Spleen (tissue), 11 donors: ENCODE measurements at regions not wholly inside any gene's neighbourhood (a gene's known extent, or its start where the extent isn't known, plus 50 kb on each side); places are given as distances from the start of the nearest gene placed in this dataset.

Source experiments
- DNase-seq: peaks from one replicate; pipeline ENCODE4 v3.0.0-alpha.2; 2020
- H3K27ac ChIP-seq, 8 donors: fragments of 200-600 bp; sonication (generic) in 7 of 8; 1 replicate in 4 of 8; 2 replicates in 4 of 8; pipeline versions ENCODE4 v1.5.0 to v1.8.0; 2016 to 2021; ENCODE audit warnings: inconsistent platforms in 4 of 8, mild to moderate bottlenecking in 4 of 8, moderate library complexity in 1 of 8
- H3K27me3 ChIP-seq, 7 donors: fragments of 200-600 bp; sonication (generic) in 6 of 7; replicated peaks in 1 of 7; 1 replicate in 4 of 7; 2 replicates in 3 of 7; pipeline versions ENCODE4 v1.5.0 to v1.8.0; 2016 to 2021; ENCODE audit warnings: inconsistent platforms in 3 of 7, mild to moderate bottlenecking in 1 of 7
- H3K36me3 ChIP-seq, 6 donors: fragments of 200-600 bp; sonication (generic) in 5 of 6; 1 replicate in 4 of 6; 2 replicates in 2 of 6; pipeline versions ENCODE4 v1.5.0 to v1.8.0; 2016 to 2021; ENCODE audit warnings: inconsistent platforms in 2 of 6
- H3K4me1 ChIP-seq, 6 donors: fragments of 200-600 bp; sonication (generic) in 5 of 6; 1 replicate in 3 of 6; 2 replicates in 3 of 6; pipeline versions ENCODE4 v1.5.0 to v1.8.0; 2016 to 2021; ENCODE audit warnings: inconsistent platforms in 3 of 6
- H3K4me3 ChIP-seq, 8 donors: fragments of 200-600 bp; sonication (generic) in 7 of 8; 1 replicate in 4 of 8; 2 replicates in 4 of 8; pipeline versions ENCODE4 v1.5.0 to v1.8.0; 2016 to 2021; ENCODE audit warnings: inconsistent platforms in 4 of 8, mild to moderate bottlenecking in 4 of 8, moderate library complexity in 2 of 8
- H3K9me3 ChIP-seq, 8 donors: fragments of 200-600 bp; sonication (generic) in 7 of 8; 1 replicate in 4 of 8; 2 replicates in 4 of 8; pipeline versions ENCODE4 v1.5.0 to v1.8.0; 2016 to 2021; ENCODE audit warnings: inconsistent platforms in 4 of 8
- CTCF ChIP-seq, 11 experiments: fragments of 200-600 bp in 7 of 11; fragments of 450-650 bp in 4 of 11; sonication (generic) in 4 of 11; IDR thresholded peaks in 8 of 11; conservative IDR thresholded peaks in 3 of 11; 1 replicate in 7 of 11; 2 replicates in 4 of 11; pipeline versions ENCODE4 v1.4.0 to v1.8.0; 2016 to 2021; ENCODE audit warnings: antibody characterized with exemption in 11 of 11, inconsistent platforms in 4 of 11, mild to moderate bottlenecking in 1 of 11
- POLR2A ChIP-seq, 3 donors: fragments of 450-650 bp; IDR thresholded peaks; one replicate each; pipeline ENCODE4 v1.5.1; 2017; ENCODE audit warnings: antibody characterized with exemption in 3 of 3, mild to moderate bottlenecking in 1 of 3
- POLR2AphosphoS5 ChIP-seq, 3 donors: sonication (generic); formaldehyde crosslinking; IDR thresholded peaks; one replicate each; pipeline ENCODE4 v1.5.1; 2017; ENCODE audit warnings: antibody characterized with exemption in 3 of 3
- WGBS, 5 donors: extraction: QIAGEN DNeasy Blood & Tissue Kit in 3 of 5; methylation state at CpG; one replicate each; pipeline versions ENCODE4 v1.1.5 to v1.1.7; 2013 to 2018; 5-methylcytosine and 5-hydroxymethylcytosine counted together
- intact Hi-C: fragments of 100-400 bp; cut with DNase I; formaldehyde crosslinking; loops from one replicate; pipeline ENCODE4 v1.15.0; 2023; ENCODE audit warnings: low total_unique reads
- donor health status: healthy with polysubstance abuse.
- donor health status: DM: no; HTN: no; CAD: no; lungs with moderate emphysema.
- donor health status: DM: no; HTN: no; CAD: no.
- donor health status: Bipolar disorder and iron deficiency.
- donor health status: healthy.
- donor health status: DM: no; HTN: no; CAD: no.
- donor health status: DM: yes; HTN: yes; CAD: no.

- TF ChIP-seq POLR2A (IDR thresholded peaks at IDR 0.05) (no peak), CTCF (IDR thresholded peaks at IDR 0.05 in 8 of 11, conservative IDR thresholded peaks at IDR 0.05 in 3 of 11) (no peak), POLR2AphosphoS5 (IDR thresholded peaks at IDR 0.05) (no peak)
- no peaks in the 10 kb centered on the region for H3K36me3 ChIP-seq
- intact Hi-C loops = no loop called here
- no peaks in the 10 kb centered on the region for H3K4me1 ChIP-seq
- H3K9me3 ChIP-seq = no peaks in the 10 kb centered on the region
- H3K27ac ChIP-seq = no peak overlapping the region
- H3K27me3 ChIP-seq = no peaks in the 10 kb centered on the region
- H3K4me3 ChIP-seq = no peak overlapping the region
- DNase-seq = no peak
Measured at GRCh38 chr11:90542092-90542491, 319.2 kb upstream of the CHORDC1 start.

- Histone ChIP-seq H3K27me3 (no peaks in the 10 kb centered on the region), H3K27ac (no peak overlapping the region), H3K4me3 (no peak overlapping the region), H3K4me1 (no peaks in the 10 kb centered on the region), H3K36me3 (no peaks in the 10 kb centered on the region), H3K9me3 (no peaks in the 10 kb centered on the region)
- WGBS, 5 donors = 52 to 73% (median 63%) methylated on average over 3 of the region's 3 CpGs
- no peak for DNase-seq
- intact Hi-C loops = no loop called here
- TF ChIP-seq POLR2A (IDR thresholded peaks at IDR 0.05) (no peak), CTCF (IDR thresholded peaks at IDR 0.05 in 8 of 11, conservative IDR thresholded peaks at IDR 0.05 in 3 of 11) (no peak), POLR2AphosphoS5 (IDR thresholded peaks at IDR 0.05) (no peak)
Measured at GRCh38 chr11:90536301-90536700, 313.5 kb upstream of the CHORDC1 start.

GRCh38 chr11:90532125-90532524, 309.3 kb upstream of the CHORDC1 start:
- no peaks in the 10 kb centered on the region for H3K27me3 ChIP-seq
- intact Hi-C loops = no loop called here
- no peaks in the 10 kb centered on the region for H3K4me1 ChIP-seq
- no peak overlapping the region for H3K27ac ChIP-seq
- H3K36me3 ChIP-seq = no peaks in the 10 kb centered on the region
- TF ChIP-seq POLR2AphosphoS5 (IDR thresholded peaks at IDR 0.05) (no peak), CTCF (IDR thresholded peaks at IDR 0.05 in 8 of 11, conservative IDR thresholded peaks at IDR 0.05 in 3 of 11) (no peak), POLR2A (IDR thresholded peaks at IDR 0.05) (no peak)
- no peaks in the 10 kb centered on the region for H3K9me3 ChIP-seq
- DNase-seq = no peak
- no peak overlapping the region for H3K4me3 ChIP-seq

DNA sequence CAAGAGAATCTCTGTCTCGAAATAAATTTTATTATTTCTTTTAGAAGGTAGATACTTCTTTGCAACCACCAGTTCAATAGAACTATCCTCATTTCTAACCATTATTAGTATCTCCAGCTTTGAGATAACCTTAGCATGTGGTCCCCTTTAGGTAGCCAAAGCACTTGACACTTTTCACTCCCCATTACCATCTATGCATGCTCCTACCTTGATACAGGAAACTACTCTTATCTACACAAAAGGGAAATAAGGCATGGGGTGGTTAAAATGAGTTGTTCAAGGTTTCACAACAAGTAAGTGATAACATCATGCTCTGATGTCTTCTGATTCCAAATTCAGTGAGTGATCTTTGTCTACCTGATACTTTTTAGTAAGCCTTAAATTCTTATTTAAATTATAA, 308.2 kb upstream of the CHORDC1 start:
- no peaks in the 10 kb centered on the region for H3K9me3 ChIP-seq
- intact Hi-C loops = no loop called here
- no peak overlapping the region for H3K4me3 ChIP-seq
- no peaks in the 10 kb centered on the region for H3K36me3 ChIP-seq
- no peak for DNase-seq
- no peaks in the 10 kb centered on the region for H3K4me1 ChIP-seq
- H3K27ac ChIP-seq = no peak overlapping the region
- WGBS, 5 donors = 57 to 80% (median 71%) methylated on average over 1 of the region's 1 CpG
- TF ChIP-seq POLR2AphosphoS5 (IDR thresholded peaks at IDR 0.05) = no peak
- no peak for TF ChIP-seq POLR2A (IDR thresholded peaks at IDR 0.05)
- no peak for TF ChIP-seq CTCF (IDR thresholded peaks at IDR 0.05 in 8 of 11, conservative IDR thresholded peaks at IDR 0.05 in 3 of 11)
- H3K27me3 ChIP-seq = no peaks in the 10 kb centered on the region
